NCI-H1417 treated with DMSO at 0.1 percent for 48 hours (cell line): ENCODE measurements at regions not wholly inside any gene's neighbourhood (a gene's known extent, or its start where the extent isn't known, plus 50 kb on each side); places are given as distances from the start of the nearest gene placed in this dataset.

Source experiments
- DNase-seq: peaks from one replicate; lab custom pipeline; 2025; lab: John Stamatoyannopoulos, UW

- DNase-seq: no peak
Measured at GRCh38 chr5:109917154-109917546, 227.4 kb downstream of the MAN2A1 start.

DNA sequence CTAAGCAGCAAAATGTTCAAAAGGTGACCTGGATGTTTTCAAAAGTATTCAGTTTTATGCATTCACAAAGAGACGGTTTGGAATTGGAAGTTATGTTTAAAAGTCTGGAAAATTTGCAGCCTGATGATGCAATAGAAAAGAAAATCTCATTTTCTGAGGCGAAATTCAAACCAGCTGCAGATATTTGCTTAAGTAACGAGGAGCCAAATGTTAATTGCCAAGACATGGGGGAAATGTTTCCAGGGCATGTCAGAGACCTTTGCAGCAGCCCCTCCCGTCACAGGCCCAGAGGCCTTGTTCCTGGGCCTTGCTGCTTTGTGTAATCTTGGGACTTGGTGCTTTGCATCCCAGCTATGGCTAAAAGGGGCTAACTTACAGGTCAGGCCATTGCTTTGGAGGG, 228.2 kb downstream of the MAN2A1 start:
- DNase-seq: no peak

- no peak for DNase-seq
Measured at GRCh38 chr5:109920736-109921135, 231.0 kb downstream of the MAN2A1 start.

DNA sequence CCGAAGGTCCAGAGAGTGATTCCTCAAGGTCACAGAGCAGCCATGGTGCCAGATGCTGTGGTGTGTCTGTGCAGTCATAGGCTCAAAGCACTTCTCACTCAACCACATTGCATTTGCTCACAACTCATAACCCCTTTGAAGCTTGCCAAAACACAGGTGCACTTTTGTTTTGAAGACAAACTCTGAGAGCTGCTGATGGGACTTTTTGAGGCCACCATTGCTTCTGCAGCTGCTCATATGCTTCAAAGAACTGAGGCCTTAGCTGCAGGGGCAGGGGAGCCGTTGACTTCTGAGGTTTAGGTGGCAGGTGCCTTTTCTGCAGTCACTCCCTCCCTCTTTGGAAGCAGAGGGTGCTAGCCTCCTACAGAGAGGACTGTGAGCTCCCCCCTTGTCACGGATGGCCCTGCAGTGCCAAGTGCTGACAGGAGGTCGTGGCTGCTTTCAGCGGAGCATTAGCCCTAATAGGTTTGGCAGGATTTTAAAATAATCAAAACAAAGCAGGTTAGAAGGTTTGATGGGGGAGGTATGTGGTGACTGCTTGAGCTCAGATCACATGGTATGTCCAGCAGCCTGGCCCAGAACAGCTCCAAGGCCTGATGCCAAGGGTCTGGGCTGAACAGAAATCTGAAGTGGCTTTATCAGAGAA, 232.1 kb downstream of the MAN2A1 start:
- DNase-seq: no peak

- no peak for DNase-seq
Measured at GRCh38 chr5:109922381-109922995, 232.8 kb downstream of the MAN2A1 start.

GRCh38 chr5:109923205-109923604, 233.5 kb downstream of the MAN2A1 start:
- no peak for DNase-seq

DNA sequence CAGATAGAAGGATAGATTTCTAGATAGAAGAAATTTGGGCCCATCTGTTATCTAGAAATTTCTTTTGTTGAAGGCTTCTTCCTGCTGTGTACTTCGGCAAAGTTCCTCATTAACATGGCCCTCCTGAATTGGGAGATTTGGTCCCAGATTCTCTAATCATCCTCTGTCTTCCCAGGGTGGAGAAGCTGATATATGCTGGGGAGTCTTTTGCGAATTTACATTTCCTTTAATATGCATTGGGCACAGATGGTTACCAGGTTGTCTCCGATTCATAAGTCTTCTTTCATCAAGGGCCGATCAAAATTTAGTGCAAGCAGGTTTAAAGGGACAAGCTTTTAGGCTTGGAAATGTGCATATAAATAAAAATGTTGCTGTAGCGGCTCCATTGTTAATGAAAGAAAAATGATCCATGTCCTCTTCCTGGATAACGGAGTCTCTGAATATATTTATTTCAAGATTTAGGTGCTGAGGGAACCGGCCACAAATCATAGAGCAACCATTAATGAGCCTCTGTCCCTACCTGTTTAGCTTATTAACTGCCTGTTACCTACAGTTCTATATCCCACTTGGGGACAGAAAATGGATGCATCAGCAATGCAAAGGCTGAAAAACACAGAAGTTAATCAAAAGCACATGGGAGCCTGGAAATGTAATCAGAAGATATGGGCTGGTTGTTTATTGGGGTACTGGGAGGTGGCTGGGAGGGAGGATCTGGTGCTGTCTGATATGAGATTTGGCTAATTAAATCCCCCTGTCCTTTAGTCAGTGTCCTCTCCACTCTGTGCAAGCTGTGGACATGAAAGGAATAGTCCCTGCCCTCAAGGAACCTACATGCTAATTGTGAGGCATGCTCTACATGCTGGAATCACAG, 234.7 kb downstream of the MAN2A1 start:
- DNase-seq: no peak

DNA sequence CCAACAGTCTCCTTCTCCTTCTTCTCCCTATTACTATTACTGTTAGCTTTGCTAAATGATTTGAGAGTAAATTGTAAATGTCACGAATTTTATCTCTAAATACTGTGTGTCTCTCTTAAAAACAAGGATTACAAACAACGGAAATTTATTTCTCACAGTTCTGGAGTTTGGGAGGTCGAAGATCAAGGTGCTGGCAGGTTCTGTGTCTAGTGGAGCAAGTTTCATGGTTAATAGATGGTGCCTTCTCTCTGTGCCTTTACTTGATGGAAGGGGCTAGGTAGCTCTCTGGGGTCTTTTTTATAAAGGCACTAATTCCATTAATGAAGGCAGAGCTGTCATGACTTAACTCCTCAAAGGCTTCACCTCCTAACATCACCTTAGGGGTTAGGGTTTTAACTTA, 237.9 kb downstream of the MAN2A1 start:
- no peak for DNase-seq

GRCh38 chr5:109928046-109928445, 238.3 kb downstream of the MAN2A1 start:
- no peak for DNase-seq

- no peak for DNase-seq
Measured at GRCh38 chr5:109928811-109929210, 239.1 kb downstream of the MAN2A1 start.

DNA sequence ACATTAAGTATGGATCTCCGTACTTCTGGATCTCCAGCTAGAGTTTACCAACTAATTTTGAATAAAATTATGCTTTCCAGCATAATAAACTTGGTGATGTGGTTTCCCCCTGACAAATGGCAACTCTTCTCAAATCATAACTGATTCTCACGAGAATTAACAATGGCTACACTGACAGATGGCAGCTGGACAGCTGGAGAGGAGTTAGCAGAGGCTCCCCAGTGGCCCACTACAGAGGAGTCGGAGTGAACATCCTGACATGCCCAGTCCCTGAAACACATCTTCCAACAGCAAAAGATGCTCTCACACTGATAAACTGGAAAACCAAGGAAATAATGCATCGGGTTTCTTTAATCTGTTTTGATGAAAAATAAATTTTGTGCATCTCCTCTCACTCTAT, 239.6 kb downstream of the MAN2A1 start:
- DNase-seq: no peak

- DNase-seq: no peak
Measured at GRCh38 chr5:109929911-109930310, 240.2 kb downstream of the MAN2A1 start.

- no peak for DNase-seq
Measured at GRCh38 chr5:109931049-109931780, 241.5 kb downstream of the MAN2A1 start.

- DNase-seq: no peak
Measured at GRCh38 chr5:109935833-109936490, 246.2 kb downstream of the MAN2A1 start.

DNA sequence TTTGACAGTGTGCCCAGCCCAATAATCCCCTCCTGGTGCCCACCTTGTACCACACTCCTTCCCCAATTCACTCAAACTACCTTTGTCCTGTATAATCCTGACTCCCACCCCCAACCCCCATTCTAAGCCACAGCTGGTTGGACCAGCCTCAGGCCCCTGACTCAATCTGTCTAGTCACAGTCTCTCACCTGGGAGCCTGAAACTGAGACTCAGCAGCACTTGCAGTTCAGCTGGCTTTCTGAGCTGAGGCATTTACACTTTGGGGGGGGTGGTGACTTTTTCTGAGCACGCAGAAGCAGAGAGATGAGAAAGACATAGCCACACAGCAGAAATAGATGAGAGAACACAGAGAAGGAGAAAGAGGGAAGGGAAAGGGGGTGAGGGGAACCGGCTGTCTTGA, 247.3 kb downstream of the MAN2A1 start:
- no peak for DNase-seq

GRCh38 chr5:109937951-109938350, 248.2 kb downstream of the MAN2A1 start:
- DNase-seq: no peak

- DNase-seq: no peak
Measured at GRCh38 chr5:109938453-109938852, 248.7 kb downstream of the MAN2A1 start.

DNA sequence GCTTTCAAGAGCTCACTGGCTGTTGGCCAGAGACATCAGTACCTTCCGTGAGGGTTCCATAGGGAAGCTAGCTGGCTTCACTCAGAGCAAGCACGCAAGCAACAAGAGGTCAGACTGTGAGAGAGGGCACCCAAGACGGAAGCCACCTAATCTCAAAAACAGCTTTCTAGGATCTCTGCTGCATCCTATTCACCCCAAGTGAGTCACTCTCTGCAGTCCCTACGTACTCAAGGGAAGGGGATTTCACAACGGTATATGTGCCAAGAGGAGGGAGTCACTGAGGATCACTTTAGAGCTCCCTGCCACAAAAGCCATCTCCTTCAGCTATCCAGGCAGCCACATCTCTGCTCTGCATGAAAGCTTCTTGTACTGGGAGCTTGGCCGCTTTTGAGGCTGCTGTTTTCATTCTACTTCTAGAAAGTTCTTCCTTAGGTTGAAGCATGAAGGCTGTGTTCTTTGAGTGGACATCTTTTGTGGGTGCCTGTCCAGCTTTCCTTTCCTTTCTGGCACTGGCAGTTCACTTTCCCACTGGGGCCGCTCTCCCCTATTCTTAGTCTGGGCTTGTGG, 249.5 kb downstream of the MAN2A1 start:
- no peak for DNase-seq

- no peak for DNase-seq
Measured at GRCh38 chr5:109942646-109943045, 252.9 kb downstream of the MAN2A1 start.

- DNase-seq: no peak
Measured at GRCh38 chr5:109943701-109944235, 254.0 kb downstream of the MAN2A1 start.

DNA sequence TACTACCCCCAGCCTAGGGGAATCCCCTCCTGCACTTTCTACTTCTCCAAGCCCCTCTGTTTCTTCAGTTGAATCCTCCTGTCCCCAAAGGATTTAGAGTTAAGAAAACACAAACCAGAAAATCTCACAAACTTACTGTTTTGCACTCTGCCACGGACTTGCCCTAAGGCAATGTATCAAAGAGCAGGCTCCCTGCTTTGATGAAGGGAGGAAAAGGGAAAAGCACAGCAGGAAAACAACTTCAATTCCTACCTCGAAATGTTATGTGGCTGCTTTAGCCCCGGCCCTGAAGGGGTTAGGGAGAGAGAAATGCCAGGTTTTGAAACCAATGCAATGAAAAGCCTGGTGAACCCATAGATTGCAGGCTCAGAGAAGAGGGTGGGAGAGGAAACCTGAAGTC, 254.7 kb downstream of the MAN2A1 start:
- no peak for DNase-seq
